Colonic mucosa (tissue), 4 donors: ENCODE measurements at regions not wholly inside any gene's neighbourhood (a gene's known extent, or its start where the extent isn't known, plus 50 kb on each side); places are given as distances from the start of the nearest gene placed in this dataset.

Source experiments
- DNase-seq: peaks from one replicate; pipeline ENCODE4 v3.0.0-alpha.2; 2020
- H3K27ac ChIP-seq: fragments of 200-600 bp; one replicate; pipeline ENCODE4 v1.8.0; 2021
- H3K27me3 ChIP-seq: fragments of 200-600 bp; one replicate; pipeline ENCODE4 v1.8.0; 2021
- H3K36me3 ChIP-seq: fragments of 200-600 bp; one replicate; pipeline ENCODE4 v1.8.0; 2021
- H3K4me1 ChIP-seq: fragments of 200-600 bp; one replicate; pipeline ENCODE4 v1.8.0; 2021; ENCODE audit warnings: mild to moderate bottlenecking
- H3K4me3 ChIP-seq: fragments of 200-600 bp; one replicate; pipeline ENCODE4 v1.8.0; 2021
- H3K9ac ChIP-seq, 2 donors: one replicate each; pipeline ENCODE4 v1.7.0; 2013; ENCODE audit warnings: control low read depth in 2 of 2, low read depth in 2 of 2, low read length in 2 of 2
- H3K9me3 ChIP-seq: fragments of 200-600 bp; one replicate; pipeline ENCODE4 v1.8.0; 2021
- intact Hi-C: fragments of 100-400 bp; cut with DNase I; formaldehyde crosslinking; loops from one replicate; pipeline ENCODE4 v1.14.1; 2022
- TF ChIP-seq, protein P1 (sequence below): fragments of 200-600 bp; IDR thresholded peaks from one replicate; pipeline ENCODE4 v1.8.0; 2022; ENCODE audit warnings: antibody characterized with exemption, mild to moderate bottlenecking
- donor health status: healthy.
- donor health status: DM: no; HTN: no; CAD: no.
- donor health status: DM: no; HTN: no; CAD: no.

DNA sequence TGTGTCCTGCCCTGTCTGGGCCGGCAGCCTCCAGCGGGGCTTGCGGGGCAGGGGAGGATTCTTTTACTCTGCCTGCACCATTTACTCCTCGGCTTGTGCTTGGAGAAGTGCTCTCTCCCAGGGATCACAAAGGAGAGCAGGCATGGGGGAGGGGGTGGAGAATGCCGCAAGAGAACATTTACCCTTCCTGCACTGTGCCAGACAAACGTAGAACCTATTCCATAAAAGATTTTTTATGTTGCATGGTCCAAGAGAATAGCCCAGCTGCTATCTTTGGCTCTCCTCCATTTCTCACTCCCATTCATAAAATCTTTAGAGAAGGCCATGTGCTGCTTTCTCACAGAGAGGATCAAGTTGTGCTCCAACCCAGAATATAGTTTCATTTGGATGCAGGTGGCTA, 159.4 kb downstream of the SPTSSA start:
- H3K27me3 ChIP-seq: no peaks in the 10 kb centered on the region
- no peak overlapping the region for H3K9ac ChIP-seq
- H3K9me3 ChIP-seq: no peaks in the 10 kb centered on the region
- intact Hi-C loops: loop anchor here (5.0 to 10.0 kb wide), 2 partner anchors 208 to 465 kb away; no protein-coding TSS in a partner anchor
- no peak overlapping the region for H3K4me3 ChIP-seq
- DNase-seq: peak; percentile 35
- TF ChIP-seq, protein P1, sequence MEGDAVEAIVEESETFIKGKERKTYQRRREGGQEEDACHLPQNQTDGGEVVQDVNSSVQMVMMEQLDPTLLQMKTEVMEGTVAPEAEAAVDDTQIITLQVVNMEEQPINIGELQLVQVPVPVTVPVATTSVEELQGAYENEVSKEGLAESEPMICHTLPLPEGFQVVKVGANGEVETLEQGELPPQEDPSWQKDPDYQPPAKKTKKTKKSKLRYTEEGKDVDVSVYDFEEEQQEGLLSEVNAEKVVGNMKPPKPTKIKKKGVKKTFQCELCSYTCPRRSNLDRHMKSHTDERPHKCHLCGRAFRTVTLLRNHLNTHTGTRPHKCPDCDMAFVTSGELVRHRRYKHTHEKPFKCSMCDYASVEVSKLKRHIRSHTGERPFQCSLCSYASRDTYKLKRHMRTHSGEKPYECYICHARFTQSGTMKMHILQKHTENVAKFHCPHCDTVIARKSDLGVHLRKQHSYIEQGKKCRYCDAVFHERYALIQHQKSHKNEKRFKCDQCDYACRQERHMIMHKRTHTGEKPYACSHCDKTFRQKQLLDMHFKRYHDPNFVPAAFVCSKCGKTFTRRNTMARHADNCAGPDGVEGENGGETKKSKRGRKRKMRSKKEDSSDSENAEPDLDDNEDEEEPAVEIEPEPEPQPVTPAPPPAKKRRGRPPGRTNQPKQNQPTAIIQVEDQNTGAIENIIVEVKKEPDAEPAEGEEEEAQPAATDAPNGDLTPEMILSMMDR: no peak
- no peak overlapping the region for H3K27ac ChIP-seq
- no peaks in the 10 kb centered on the region for H3K4me1 ChIP-seq
- no peaks in the 10 kb centered on the region for H3K36me3 ChIP-seq

DNA sequence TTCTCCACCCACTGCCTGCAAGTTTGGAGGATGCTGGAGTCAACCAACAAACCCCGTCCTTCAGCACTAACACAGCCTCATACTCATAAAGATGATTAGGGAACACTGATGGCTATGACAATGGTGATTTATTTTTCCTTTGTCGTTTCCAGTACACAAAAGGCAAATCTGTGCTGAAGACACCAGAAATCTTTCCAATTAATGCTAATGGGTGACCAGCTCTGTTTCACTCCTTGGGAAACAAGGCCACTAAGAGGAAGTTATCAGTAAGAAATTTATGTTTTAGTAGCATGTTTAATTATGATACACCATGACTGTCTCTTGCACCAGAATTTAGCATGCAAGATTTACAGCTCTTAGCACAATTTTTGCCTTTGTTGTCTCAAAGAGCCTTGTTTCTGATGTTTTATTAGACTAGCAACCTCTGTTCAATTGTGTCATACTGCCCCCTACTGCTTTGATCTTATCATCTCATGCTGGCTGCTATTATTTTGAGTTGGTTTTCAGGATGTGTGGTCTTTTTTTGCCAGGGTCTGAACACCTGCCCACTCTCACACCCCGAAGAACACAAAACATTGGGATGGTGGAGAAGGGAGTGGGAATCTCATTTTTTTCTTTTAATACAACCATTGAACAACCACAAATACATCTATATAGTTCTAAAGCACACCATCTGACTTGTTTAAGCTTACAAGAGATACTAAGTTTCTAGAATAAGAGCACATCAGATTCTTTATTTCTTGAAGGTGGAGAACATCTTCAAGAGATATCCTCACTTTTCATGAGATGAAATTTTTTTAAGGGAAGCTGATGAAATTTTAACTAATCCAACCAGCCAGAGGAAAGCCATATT, 160.9 kb downstream of the SPTSSA start:
- intact Hi-C loops: loop anchor here (5.0 to 10.0 kb wide), 2 partner anchors 206 to 464 kb away; no protein-coding TSS in a partner anchor
- DNase-seq: peak; percentile 37
- H3K4me3 ChIP-seq: no peak overlapping the region
- H3K27ac ChIP-seq: no peak overlapping the region
- no peaks in the 10 kb centered on the region for H3K9me3 ChIP-seq
- TF ChIP-seq, protein P1: peak; percentile 51
- H3K9ac ChIP-seq: no peak overlapping the region
- H3K27me3 ChIP-seq: no peaks in the 10 kb centered on the region
- H3K36me3 ChIP-seq: no peaks in the 10 kb centered on the region
- H3K4me1 ChIP-seq: no peaks in the 10 kb centered on the region

DNA sequence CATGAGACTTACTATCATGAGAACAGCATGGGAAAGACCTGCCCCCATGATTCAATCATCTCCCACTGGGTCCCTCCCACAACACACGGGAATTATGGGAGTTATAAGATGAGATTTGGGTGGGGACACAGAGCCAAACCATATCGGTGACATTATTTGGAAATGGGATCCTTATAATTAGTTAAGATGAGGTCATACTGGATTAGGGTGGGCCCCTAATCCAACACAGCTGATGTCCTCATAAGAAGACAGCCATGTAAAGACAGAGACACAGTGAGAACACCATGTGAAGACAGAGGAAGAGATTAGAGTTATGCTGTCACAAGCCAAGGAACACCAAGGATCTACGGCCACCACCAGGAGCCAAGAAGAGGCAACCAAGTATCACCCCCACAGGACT, 161.7 kb downstream of the SPTSSA start:
- DNase-seq: no peak
- Histone ChIP-seq H3K4me1 (no peaks in the 10 kb centered on the region), H3K27ac (no peak overlapping the region), H3K27me3 (no peaks in the 10 kb centered on the region), H3K4me3 (no peak overlapping the region), H3K36me3 (no peaks in the 10 kb centered on the region), H3K9me3 (no peaks in the 10 kb centered on the region), H3K9ac (no peak overlapping the region)
- TF ChIP-seq, protein P1: no peak
- intact Hi-C loops: loop anchor here (5.0 to 10.0 kb wide), 2 partner anchors 206 to 463 kb away; no protein-coding TSS in a partner anchor

- Histone ChIP-seq H3K4me1 (no peaks in the 10 kb centered on the region), H3K9me3 (no peaks in the 10 kb centered on the region), H3K4me3 (no peak overlapping the region), H3K36me3 (no peaks in the 10 kb centered on the region), H3K9ac (no peak overlapping the region), H3K27ac (no peak overlapping the region), H3K27me3 (no peaks in the 10 kb centered on the region)
- intact Hi-C loops: no loop called here
- TF ChIP-seq, protein P1: no peak
- no peak for DNase-seq
These were observed 162.7 kb downstream of the SPTSSA start for GRCh38 chr14:34299360-34299759.

DNA sequence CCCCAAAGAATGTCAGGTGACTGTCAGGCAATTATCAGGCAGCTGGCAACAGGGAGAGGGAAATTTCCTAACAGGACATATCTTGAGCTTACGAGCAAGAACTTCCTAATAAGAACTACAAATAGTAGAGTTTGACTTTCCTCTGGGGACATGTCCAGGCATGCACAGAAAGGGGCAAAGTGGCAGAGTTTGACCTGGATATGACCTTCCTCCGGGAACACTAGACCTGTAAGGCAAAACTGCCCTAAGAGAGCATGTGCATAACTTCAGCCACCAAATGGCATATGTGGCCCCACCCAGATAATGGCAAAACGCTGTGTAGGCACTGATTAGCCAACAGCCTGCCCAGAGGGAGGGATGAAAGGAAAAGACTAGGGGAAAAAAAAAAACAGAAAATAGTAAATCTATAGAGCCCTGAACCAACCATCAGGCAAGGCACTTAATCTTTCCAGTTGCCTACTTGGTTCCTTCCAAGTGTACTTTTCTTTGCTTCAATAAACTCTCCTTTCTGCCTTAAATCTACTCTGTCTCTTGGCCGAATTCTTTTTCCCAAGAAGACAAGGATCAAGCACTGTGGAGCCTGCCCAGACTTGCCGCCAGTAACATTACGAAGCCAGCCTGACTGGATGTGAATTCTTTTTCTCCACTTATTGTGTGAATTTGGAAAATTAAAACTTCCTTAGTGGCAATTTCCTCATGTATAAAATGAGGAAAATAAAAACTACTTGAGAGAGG, 164.1 kb downstream of the SPTSSA start:
- no peaks in the 10 kb centered on the region for H3K36me3 ChIP-seq
- no peaks in the 10 kb centered on the region for H3K27me3 ChIP-seq
- no peak overlapping the region for H3K9ac ChIP-seq
- H3K27ac ChIP-seq: no peak overlapping the region
- no peak for DNase-seq
- TF ChIP-seq, protein P1: no peak
- no peak overlapping the region for H3K4me3 ChIP-seq
- no peaks in the 10 kb centered on the region for H3K9me3 ChIP-seq
- intact Hi-C loops: no loop called here
- H3K4me1 ChIP-seq: no peaks in the 10 kb centered on the region
